ENCODE measurements at regions not wholly inside any gene's neighbourhood (a gene's known extent, or its start where the extent isn't known, plus 50 kb on each side); places are given as distances from the start of the nearest gene placed in this dataset.

DNA sequence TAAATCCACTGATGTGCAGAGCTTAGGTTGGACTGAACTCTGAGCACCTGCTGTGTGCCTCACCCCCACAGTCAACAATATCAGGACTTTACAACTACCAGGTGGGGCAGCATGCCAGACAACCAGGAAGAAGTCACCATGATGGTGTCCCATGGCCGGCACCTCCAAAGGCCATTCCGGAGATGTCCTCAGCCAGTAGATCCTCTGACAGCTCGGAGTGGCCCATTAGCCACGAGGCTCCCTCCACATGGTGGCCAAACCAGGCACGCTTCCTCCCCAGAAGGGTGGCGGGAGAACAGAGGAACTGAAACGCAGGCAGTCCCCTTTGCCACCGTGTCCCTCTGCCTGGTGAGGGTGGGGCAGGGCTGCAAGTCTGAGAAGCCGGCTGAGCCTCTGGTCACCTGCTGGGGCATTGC, 390.0 kb downstream of the TNS3 start (continued):
- TF ChIP-seq, protein P1, sequence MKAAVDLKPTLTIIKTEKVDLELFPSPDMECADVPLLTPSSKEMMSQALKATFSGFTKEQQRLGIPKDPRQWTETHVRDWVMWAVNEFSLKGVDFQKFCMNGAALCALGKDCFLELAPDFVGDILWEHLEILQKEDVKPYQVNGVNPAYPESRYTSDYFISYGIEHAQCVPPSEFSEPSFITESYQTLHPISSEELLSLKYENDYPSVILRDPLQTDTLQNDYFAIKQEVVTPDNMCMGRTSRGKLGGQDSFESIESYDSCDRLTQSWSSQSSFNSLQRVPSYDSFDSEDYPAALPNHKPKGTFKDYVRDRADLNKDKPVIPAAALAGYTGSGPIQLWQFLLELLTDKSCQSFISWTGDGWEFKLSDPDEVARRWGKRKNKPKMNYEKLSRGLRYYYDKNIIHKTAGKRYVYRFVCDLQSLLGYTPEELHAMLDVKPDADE (IDR thresholded peaks at IDR 0.05) = no peak
- TF ChIP-seq, protein P2, sequence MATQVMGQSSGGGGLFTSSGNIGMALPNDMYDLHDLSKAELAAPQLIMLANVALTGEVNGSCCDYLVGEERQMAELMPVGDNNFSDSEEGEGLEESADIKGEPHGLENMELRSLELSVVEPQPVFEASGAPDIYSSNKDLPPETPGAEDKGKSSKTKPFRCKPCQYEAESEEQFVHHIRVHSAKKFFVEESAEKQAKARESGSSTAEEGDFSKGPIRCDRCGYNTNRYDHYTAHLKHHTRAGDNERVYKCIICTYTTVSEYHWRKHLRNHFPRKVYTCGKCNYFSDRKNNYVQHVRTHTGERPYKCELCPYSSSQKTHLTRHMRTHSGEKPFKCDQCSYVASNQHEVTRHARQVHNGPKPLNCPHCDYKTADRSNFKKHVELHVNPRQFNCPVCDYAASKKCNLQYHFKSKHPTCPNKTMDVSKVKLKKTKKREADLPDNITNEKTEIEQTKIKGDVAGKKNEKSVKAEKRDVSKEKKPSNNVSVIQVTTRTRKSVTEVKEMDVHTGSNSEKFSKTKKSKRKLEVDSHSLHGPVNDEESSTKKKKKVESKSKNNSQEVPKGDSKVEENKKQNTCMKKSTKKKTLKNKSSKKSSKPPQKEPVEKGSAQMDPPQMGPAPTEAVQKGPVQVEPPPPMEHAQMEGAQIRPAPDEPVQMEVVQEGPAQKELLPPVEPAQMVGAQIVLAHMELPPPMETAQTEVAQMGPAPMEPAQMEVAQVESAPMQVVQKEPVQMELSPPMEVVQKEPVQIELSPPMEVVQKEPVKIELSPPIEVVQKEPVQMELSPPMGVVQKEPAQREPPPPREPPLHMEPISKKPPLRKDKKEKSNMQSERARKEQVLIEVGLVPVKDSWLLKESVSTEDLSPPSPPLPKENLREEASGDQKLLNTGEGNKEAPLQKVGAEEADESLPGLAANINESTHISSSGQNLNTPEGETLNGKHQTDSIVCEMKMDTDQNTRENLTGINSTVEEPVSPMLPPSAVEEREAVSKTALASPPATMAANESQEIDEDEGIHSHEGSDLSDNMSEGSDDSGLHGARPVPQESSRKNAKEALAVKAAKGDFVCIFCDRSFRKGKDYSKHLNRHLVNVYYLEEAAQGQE (IDR thresholded peaks at IDR 0.05; ENCODE audit: unreplicated experiment) = no peak
- TF ChIP-seq, protein P3, sequence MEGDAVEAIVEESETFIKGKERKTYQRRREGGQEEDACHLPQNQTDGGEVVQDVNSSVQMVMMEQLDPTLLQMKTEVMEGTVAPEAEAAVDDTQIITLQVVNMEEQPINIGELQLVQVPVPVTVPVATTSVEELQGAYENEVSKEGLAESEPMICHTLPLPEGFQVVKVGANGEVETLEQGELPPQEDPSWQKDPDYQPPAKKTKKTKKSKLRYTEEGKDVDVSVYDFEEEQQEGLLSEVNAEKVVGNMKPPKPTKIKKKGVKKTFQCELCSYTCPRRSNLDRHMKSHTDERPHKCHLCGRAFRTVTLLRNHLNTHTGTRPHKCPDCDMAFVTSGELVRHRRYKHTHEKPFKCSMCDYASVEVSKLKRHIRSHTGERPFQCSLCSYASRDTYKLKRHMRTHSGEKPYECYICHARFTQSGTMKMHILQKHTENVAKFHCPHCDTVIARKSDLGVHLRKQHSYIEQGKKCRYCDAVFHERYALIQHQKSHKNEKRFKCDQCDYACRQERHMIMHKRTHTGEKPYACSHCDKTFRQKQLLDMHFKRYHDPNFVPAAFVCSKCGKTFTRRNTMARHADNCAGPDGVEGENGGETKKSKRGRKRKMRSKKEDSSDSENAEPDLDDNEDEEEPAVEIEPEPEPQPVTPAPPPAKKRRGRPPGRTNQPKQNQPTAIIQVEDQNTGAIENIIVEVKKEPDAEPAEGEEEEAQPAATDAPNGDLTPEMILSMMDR (conservative IDR thresholded peaks at IDR 0.05; ENCODE audit: low read depth in 2 of 2) = no peak
- TF ChIP-seq POLR2AphosphoS5 (IDR thresholded peaks at IDR 0.05; ENCODE audit: low read depth) (no peak), ZNF331 (CRISPR knock-in tag; IDR thresholded peaks at IDR 0.05; ENCODE audit: low read depth) (no peak), ZNF114 (CRISPR knock-in tag; IDR thresholded peaks at IDR 0.05) (no peak), JUNB (IDR thresholded peaks at IDR 0.05; ENCODE audit: unreplicated experiment) (no peak)

DNA sequence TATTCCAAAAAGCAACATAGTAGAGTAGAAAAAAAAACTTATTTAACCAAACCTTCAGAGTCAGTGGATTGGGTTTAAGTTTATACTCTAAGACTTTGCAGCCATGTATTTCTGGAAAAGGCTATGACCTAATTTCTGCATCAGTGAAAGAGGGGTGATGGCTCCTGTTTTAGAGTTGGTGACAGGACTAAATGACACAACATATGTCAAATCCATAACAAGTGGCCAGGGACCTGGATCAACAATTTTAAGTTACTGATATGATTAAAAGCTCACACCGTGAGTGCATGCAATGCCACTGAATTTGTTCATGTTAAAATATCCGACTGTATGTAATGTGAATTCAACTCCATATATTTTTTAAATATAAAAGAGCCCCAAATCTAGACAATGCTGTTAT, 390.6 kb downstream of the TNS3 start:
- H3K4me1 ChIP-seq (ENCODE audit: insufficient read depth) = no peaks in the 10 kb centered on the region
- Mint-ChIP-seq H3K27ac (no peak overlapping the region), H3K27me3 (ENCODE audit: insufficient read depth, low read depth, poor library complexity) (no peaks in the 10 kb centered on the region), H3K9me3 (no peaks in the 10 kb centered on the region; the same call in 1 of the 3 replicates), H3K4me1 (peaks cover 3% of the 10 kb centered on the region; the same call in 2 of the 3 replicates), H3K36me3 (ENCODE audit: low read depth) (no peaks in the 10 kb centered on the region), H3K4me3 (no peak overlapping the region)
- peaks cover 3% of the 10 kb centered on the region for H3K9me2 ChIP-seq (ENCODE audit: insufficient read depth)
- ATAC-seq (no peak), DNase-seq (ENCODE audit: low spot score) (no peak)
- no peaks in the 10 kb centered on the region for H3K36me3 ChIP-seq (ENCODE audit: insufficient read depth)
- no peaks in the 10 kb centered on the region for H3K79me2 ChIP-seq (replicated peaks; ENCODE audit: insufficient read depth)
- no peak overlapping the region for H3K4me2 ChIP-seq
- H4K20me1 ChIP-seq (replicated peaks; ENCODE audit: insufficient read depth) = no peaks in the 10 kb centered on the region
- no peak overlapping the region for H3K4me3 ChIP-seq
- no peak overlapping the region for H2AFZ ChIP-seq
- no peaks in the 10 kb centered on the region for H3K27me3 ChIP-seq (ENCODE audit: insufficient read depth)
- H3K27ac ChIP-seq (ENCODE audit: low read depth) = no peak overlapping the region
- H3F3A ChIP-seq (replicated peaks; ENCODE audit: low read depth) = no peaks in the 10 kb centered on the region
- TF ChIP-seq, protein P2 (IDR thresholded peaks at IDR 0.05; ENCODE audit: unreplicated experiment) = no peak
- TF ChIP-seq, protein P4, sequence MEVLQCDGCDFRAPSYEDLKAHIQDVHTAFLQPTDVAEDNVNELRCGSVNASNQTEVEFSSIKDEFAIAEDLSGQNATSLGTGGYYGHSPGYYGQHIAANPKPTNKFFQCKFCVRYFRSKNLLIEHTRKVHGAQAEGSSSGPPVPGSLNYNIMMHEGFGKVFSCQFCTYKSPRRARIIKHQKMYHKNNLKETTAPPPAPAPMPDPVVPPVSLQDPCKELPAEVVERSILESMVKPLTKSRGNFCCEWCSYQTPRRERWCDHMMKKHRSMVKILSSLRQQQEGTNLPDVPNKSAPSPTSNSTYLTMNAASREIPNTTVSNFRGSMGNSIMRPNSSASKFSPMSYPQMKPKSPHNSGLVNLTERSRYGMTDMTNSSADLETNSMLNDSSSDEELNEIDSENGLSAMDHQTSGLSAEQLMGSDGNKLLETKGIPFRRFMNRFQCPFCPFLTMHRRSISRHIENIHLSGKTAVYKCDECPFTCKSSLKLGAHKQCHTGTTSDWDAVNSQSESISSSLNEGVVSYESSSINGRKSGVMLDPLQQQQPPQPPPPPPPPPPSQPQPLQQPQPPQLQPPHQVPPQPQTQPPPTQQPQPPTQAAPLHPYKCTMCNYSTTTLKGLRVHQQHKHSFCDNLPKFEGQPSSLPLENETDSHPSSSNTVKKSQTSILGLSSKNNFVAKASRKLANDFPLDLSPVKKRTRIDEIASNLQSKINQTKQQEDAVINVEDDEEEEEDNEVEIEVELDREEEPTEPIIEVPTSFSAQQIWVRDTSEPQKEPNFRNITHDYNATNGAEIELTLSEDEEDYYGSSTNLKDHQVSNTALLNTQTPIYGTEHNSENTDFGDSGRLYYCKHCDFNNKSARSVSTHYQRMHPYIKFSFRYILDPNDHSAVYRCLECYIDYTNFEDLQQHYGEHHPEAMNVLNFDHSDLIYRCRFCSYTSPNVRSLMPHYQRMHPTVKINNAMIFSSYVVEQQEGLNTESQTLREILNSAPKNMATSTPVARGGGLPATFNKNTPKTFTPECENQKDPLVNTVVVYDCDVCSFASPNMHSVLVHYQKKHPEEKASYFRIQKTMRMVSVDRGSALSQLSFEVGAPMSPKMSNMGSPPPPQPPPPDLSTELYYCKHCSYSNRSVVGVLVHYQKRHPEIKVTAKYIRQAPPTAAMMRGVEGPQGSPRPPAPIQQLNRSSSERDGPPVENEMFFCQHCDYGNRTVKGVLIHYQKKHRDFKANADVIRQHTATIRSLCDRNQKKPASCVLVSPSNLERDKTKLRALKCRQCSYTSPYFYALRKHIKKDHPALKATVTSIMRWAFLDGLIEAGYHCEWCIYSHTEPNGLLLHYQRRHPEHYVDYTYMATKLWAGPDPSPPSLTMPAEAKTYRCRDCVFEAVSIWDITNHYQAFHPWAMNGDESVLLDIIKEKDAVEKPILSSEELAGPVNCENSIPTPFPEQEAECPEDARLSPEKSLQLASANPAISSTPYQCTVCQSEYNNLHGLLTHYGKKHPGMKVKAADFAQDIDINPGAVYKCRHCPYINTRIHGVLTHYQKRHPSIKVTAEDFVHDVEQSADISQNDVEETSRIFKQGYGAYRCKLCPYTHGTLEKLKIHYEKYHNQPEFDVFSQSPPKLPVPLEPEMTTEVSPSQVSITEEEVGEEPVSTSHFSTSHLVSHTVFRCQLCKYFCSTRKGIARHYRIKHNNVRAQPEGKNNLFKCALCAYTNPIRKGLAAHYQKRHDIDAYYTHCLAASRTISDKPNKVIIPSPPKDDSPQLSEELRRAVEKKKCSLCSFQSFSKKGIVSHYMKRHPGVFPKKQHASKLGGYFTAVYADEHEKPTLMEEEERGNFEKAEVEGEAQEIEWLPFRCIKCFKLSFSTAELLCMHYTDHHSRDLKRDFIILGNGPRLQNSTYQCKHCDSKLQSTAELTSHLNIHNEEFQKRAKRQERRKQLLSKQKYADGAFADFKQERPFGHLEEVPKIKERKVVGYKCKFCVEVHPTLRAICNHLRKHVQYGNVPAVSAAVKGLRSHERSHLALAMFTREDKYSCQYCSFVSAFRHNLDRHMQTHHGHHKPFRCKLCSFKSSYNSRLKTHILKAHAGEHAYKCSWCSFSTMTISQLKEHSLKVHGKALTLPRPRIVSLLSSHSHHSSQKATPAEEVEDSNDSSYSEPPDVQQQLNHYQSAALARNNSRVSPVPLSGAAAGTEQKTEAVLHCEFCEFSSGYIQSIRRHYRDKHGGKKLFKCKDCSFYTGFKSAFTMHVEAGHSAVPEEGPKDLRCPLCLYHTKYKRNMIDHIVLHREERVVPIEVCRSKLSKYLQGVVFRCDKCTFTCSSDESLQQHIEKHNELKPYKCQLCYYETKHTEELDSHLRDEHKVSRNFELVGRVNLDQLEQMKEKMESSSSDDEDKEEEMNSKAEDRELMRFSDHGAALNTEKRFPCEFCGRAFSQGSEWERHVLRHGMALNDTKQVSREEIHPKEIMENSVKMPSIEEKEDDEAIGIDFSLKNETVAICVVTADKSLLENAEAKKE (CRISPR knock-in tag; IDR thresholded peaks at IDR 0.05) = no peak
- TF ChIP-seq EZH2phosphoT487 (IDR thresholded peaks at IDR 0.05; ENCODE audit: unreplicated experiment) = no peak
- TF ChIP-seq POLR2AphosphoS5 (IDR thresholded peaks at IDR 0.05; ENCODE audit: low read depth) = no peak
